Lower leg skin (tissue), 4 donors: ENCODE measurements at regions not wholly inside any gene's neighbourhood (a gene's known extent, or its start where the extent isn't known, plus 50 kb on each side); places are given as distances from the start of the nearest gene placed in this dataset.

Experiments
- DNase-seq, 2 donors: peaks; one replicate each; pipeline ENCODE4 v3.0.0-alpha.2; 2019; ENCODE audit warnings: low spot score in 2 of 2
- H3K4me3 ChIP-seq: fragments of 200-600 bp; sonication (generic); 2 replicates; pipeline ENCODE4 v1.5.1; 2017; ENCODE audit warnings: mild to moderate bottlenecking, low read depth; ENCODE audit not compliant: poor library complexity, severe bottlenecking
- POLR2A ChIP-seq, 2 donors: fragments of 450-650 bp; IDR thresholded peaks; one replicate each; pipeline ENCODE4 v1.6.1; 2016 to 2017; ENCODE audit warnings: antibody characterized with exemption in 2 of 2, mild to moderate bottlenecking in 1 of 2, moderate library complexity in 1 of 2
- WGBS, 2 donors: methylation state at CpG; one replicate each; pipeline ENCODE4 v1.1.5; 2018; 5-methylcytosine and 5-hydroxymethylcytosine counted together
- intact Hi-C: fragments of 100-400 bp; cut with DNase I; formaldehyde crosslinking; loops from one replicate; pipeline ENCODE4 v1.15.0; 2023; ENCODE audit warnings: low total_unique reads
- microRNA counts, 2 donors: library from miRNA; unstranded; fragments of <30 nt; microRNA quantifications; one replicate each; lab custom pipeline; 2016
- microRNA-seq, 2 donors: library from miRNA; unstranded; fragments of <30 nt; microRNA quantifications; one replicate each; pipeline ENCODE4, GENCODE V29; 2016; ENCODE audit warnings: borderline replicate concordance in 2 of 2, borderline number of aligned reads in 1 of 2
- TF ChIP-seq, protein P1 (sequence below), 3 donors: fragments of 450-650 bp; IDR thresholded peaks; one replicate each; pipeline ENCODE4 v1.5.1; 2016; ENCODE audit warnings: antibody characterized with exemption in 3 of 3, mild to moderate bottlenecking in 3 of 3, moderate library complexity in 2 of 3

- intact Hi-C loops, result no loop called here
- 71 to 73% methylated on average over 1 of the region's 1 CpG for WGBS, 2 donors
- H3K4me3 ChIP-seq, result no peak overlapping the region
- TF ChIP-seq POLR2A (IDR thresholded peaks at IDR 0.05), result no peak
- TF ChIP-seq, protein P1, sequence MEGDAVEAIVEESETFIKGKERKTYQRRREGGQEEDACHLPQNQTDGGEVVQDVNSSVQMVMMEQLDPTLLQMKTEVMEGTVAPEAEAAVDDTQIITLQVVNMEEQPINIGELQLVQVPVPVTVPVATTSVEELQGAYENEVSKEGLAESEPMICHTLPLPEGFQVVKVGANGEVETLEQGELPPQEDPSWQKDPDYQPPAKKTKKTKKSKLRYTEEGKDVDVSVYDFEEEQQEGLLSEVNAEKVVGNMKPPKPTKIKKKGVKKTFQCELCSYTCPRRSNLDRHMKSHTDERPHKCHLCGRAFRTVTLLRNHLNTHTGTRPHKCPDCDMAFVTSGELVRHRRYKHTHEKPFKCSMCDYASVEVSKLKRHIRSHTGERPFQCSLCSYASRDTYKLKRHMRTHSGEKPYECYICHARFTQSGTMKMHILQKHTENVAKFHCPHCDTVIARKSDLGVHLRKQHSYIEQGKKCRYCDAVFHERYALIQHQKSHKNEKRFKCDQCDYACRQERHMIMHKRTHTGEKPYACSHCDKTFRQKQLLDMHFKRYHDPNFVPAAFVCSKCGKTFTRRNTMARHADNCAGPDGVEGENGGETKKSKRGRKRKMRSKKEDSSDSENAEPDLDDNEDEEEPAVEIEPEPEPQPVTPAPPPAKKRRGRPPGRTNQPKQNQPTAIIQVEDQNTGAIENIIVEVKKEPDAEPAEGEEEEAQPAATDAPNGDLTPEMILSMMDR (IDR thresholded peaks at IDR 0.05), result no peak
- no peak for DNase-seq
Measured at GRCh38 chr6:127053875-127054235, 64.6 kb upstream of the RSPO3 start.

GRCh38 chr6:127058027-127058426, 60.4 kb upstream of the RSPO3 start:
- intact Hi-C loops, result no loop called here
- H3K4me3 ChIP-seq, result no peak overlapping the region
- WGBS, 2 donors, result 95 to 99% methylated on average over 2 of the region's 2 CpGs
- no peak for DNase-seq
- TF ChIP-seq POLR2A (IDR thresholded peaks at IDR 0.05), result no peak
- TF ChIP-seq, protein P1 (IDR thresholded peaks at IDR 0.05), result no peak

- 85 to 87% methylated on average over 2 of the region's 2 CpGs for WGBS, 2 donors
- H3K4me3 ChIP-seq, result no peak overlapping the region
- TF ChIP-seq, protein P1 (IDR thresholded peaks at IDR 0.05), result no peak
- TF ChIP-seq POLR2A (IDR thresholded peaks at IDR 0.05), result no peak
- no peak for DNase-seq
- intact Hi-C loops, result no loop called here
Measured at GRCh38 chr6:127058936-127059335, 59.5 kb upstream of the RSPO3 start.

MicroRNA genes in the stretch of these regions (microRNA counts, 767-probe panel; counts per million panel counts)
- microRNA hsa-miR-588 (lab: Ali Mortazavi, UCI), result 0 to 358 counts per million in 2 donors

Small RNA genes lying in the stretch of these regions (microRNA-seq; reads per million reads assigned to microRNA genes)
- 0 reads per million in 2 donors for gene MIR588
